Stimulated activated CD4-positive, alpha-beta T cell treated with anti-CD3 and anti-CD28 coated beads, Interleukin-1b, Interleukin-23, amount 100 ng/mL, for 24 hours (primary cell): ENCODE measurements at regions not wholly inside any gene's neighbourhood (a gene's known extent, or its start where the extent isn't known, plus 50 kb on each side); places are given as distances from the start of the nearest gene placed in this dataset.

Experiments used
- DNase-seq, 4 experiments: peaks; one replicate each; pipeline ENCODE4 v3.0.0-alpha.2; 2020; ENCODE audit warnings: low read depth in 4 of 4, low spot score in 1 of 4

DNA sequence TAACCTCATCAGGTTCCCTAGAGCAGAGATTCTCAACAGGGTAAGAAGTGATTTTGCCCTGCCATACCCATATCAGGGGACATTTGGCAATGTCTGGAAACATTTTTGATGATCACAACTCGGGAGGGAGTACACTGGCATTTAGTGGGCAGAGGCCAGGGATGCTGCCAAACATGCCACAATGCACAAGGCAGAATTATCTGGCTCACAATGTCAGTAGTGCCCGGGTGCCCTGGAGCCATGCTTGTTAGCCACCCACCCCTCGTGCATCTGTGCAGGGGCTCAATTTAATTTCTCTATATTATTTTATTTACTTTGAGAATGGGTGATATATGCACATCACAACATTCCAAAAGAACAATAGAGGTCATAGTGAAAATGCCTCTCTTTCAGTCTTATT, 82.0 kb upstream of the DHX15 start:
- no peak for DNase-seq

DNA sequence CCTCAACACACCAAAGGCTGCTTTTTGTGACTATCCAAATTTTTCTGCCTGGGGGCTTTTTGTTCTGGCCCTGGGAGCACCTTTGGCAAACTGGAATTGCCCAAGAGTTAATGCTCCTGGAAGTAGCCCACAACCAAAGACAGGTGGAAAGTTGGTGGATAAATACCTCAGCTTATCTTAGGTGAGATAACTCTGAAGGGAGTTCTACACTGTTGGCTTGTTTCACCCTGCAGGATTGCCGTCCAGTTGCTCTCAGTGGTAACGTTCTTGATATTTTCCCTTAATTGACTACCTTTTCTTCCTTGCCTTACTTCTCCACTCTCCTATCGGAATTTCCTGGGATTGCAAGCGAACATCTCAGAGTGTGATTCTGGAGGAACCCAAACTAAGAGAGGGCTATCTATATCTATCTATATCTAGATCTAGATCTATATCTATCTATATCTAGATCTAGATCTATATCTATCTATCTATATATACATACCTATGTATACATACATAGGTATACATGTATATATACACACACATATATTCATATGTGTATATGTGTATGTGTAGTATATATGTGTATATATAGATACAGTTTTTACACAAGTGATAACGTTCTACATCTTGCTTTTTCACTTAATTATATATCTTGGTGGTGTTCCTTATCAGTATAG, 82.6 kb upstream of the DHX15 start:
- no peak for DNase-seq

- no peak for DNase-seq
These were observed 84.6 kb upstream of the DHX15 start for GRCh38 chr4:24668956-24669355.

DNA sequence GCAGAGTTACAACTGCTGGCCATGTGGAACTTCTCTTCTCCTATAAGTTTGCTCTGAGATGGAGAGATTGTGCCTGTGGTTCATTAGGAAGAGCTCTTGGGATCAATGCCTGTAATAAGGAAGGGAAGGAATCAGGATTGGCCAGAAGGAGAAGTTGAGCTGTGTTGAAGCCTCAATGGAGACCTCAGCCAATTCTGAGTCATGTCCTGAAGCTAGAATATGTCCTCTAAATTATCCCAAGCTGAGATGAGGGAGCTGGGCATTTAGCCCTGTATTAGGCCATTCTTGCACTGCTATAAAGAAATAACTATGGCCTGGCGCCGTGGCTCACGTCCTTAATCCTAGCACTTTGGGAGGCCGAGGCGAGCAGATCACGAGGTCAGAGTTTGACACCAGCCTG, 85.4 kb upstream of the DHX15 start:
- no peak for DNase-seq

GRCh38 chr4:24671849-24672248, 87.5 kb upstream of the DHX15 start:
- DNase-seq = no peak

DNA sequence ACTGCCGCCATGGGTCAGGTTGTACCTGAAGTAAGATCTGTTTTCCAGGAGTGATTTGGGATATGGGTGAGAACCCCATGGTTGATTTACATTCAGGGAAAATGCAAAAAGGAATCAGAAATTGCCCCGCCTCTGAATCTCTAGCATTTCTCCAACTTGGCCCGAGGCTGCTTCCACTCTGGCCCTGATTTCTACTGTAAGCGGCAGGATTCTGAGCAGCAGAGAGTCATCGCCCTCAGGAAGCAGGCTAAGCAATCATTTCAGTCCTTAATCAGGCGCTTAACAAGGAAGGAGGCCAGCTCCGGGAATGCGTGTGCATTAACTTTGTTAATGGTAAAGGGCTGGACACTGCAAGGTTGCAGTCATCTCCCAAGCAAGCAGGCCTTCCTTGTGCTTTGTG, 88.5 kb upstream of the DHX15 start:
- no peak for DNase-seq

GRCh38 chr4:24674279-24674678, 89.9 kb upstream of the DHX15 start:
- no peak for DNase-seq

- no peak for DNase-seq
These were observed 91.5 kb upstream of the DHX15 start for GRCh38 chr4:24675721-24676389.

DNA sequence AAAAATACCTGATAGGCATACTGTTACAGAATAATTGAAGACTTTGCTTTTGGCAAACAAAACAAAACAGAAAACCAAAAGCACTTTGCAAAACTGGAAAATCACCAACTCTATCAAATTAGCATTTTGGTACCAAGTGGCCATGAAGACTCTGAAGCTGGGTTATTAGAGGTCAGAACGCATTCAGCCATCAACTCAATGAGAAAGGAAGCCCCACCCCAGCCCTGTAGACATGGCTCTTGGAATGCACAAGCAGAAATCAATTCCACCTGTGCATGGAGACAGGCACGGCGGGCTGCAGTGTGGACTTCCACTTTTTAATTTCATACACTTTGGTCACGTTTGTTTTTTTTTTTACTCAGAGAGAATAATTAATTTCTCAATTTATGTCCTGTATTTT, 93.6 kb upstream of the DHX15 start:
- DNase-seq = no peak

DNA sequence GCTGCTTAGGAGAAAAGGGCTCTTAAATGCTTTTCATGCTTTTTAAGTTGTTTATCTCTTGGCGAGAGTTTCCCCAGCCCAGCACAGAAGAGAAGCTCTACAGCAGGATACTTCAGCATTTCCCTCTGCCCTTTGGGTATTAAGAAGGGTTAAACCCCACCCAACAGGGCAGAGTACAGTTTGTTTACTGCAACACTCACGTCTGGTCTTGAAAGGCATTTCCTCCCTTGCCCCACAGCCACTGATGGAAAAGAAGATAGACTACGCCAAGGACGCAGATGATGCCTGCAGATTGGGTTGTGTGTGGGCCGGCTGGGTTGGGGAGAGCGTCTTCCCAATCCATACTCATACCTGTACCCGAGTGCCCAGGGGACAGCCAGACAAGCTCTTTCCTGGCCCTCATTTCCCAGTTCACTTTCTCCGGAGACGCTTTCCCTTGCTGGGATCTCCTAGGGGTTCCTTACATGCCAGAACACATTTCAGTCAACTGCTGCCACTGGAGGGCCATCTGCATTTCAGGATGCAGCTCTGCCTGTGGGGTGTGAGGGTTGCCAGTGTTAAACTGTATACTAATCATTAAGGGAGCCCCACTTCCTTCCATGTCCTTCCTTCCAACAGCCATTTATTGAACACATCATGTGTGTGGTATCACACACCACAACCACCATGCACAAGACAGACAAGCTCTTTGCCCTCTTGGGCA, 96.5 kb upstream of the DHX15 start:
- DNase-seq = no peak

- no peak for DNase-seq
These were observed 98.8 kb upstream of the DHX15 start for GRCh38 chr4:24683116-24683515.

DNA sequence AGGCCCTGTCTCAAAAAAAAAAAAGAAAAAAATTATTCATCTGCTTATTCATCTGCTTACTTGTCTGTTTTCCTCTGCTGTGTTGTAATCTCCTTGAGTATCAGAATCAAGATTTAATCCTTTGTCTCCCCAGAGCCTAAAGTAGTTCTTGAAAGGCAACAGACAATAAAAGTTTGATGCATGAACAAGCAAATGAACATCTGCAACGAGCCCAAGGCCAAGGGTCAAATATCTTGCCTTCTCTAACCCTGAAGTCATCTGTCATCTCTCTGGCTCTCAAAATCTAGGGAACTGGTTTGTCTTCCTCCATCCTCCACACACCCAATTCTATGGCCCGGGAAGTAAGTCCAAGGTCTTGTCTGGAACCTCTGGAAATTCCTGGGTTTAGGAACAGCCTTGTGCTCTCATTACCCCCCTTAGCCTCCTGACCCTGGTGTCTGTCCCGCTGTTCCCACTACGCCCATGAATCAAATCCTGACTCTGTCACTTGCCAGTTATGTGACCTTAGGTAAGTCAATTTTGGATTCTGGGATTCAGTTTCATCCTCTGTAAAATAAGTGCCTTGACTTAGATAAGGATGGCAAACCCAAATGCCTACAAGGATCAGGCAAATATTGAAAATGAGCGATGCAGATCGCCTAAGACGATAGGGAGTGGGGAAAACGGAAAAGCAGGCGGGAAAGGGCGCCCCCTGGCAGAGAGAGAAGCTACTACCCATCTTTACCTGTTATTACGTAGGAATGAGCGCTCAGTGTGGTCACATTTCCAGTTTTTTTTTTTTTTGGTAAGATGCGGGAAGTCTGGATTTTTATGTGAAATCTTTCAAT, 102.7 kb upstream of the DHX15 start:
- peak in 1 of 4 experiments; percentile 3 for DNase-seq

GRCh38 chr4:24688453-24688852, 104.1 kb upstream of the DHX15 start:
- no peak for DNase-seq

DNA sequence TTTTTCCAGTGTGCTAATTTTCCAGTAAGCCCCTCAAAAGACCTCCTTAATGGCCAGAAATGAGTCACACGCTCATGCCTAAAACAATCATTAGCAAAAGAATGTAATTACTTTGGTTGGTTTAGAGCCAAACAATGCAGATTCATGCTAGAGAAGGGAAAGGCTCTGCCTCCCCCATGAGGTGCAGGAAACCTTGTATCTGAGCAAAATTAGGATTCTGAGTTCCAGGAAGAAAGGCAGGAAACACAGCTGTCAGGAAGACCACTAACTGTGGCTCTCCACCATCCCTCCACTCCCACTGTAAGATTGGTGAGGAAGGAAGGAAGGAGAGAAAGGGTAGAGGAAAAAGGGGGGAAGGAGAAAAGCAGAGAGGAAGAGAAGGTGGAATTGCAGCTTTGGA, 104.9 kb upstream of the DHX15 start:
- DNase-seq = no peak

GRCh38 chr4:24690436-24690835, 104.9 kb upstream of the SOD3 start:
- no peak for DNase-seq

GRCh38 chr4:24693636-24694035, 101.7 kb upstream of the SOD3 start:
- no peak for DNase-seq

GRCh38 chr4:24700118-24700517, 95.3 kb upstream of the SOD3 start:
- DNase-seq = no peak

DNA sequence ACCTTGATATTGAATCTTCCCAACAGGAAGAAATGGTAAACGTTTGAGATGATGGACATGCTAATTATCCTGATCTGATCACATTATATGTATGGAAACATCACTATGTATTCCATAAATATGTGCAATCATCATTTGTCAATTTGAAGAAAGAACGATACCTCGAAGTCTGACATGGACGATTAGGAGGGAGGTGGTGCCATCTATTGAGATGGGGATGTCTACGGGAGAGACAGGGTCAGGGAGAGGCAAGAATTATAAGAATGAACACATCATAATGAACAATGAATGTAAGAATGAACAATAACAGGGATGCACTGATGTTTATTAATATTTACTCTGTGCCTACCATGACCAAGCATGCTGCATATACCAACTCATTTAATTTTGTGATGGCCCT, 93.7 kb upstream of the SOD3 start:
- no peak for DNase-seq

DNA sequence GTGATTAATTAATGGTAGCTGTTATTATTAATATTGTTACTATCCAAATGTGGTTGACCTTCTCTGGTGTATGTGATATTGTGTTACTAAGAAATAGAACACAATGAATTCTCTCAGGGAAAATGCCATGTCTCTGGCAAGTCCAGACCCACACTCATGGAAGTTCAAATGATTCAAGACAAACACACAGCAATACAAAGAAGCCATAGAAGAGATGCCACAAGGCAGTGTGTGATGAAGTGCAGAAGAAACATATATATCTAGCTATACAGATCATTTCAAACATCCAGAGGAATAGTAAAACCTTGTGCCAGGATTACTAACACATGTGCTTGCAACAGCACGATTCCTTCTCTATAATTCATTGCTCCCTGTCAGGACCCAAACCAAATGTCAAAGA, 93.1 kb upstream of the SOD3 start:
- no peak for DNase-seq

- no peak for DNase-seq
These were observed 92.1 kb upstream of the SOD3 start for GRCh38 chr4:24703298-24703697.

GRCh38 chr4:24704149-24704548, 91.2 kb upstream of the SOD3 start:
- DNase-seq = no peak
